GM23338 (cell line): ENCODE measurements at regions not wholly inside any gene's neighbourhood (a gene's known extent, or its start where the extent isn't known, plus 50 kb on each side); places are given as distances from the start of the nearest gene placed in this dataset.

Experiments used
- ATAC-seq: fragments of 200-7000 bp; cut with Tn5 transposase; 3 replicates; pipeline ENCODE4 v1.9.1; 2020
- DNase-seq: peaks from one replicate; pipeline ENCODE4 v3.0.0-alpha.2; 2015; ENCODE audit warnings: low spot score
- H2AFZ ChIP-seq: fragments of 200-600 bp; sonication (generic); 2 replicates; pipeline ENCODE4 v1.8.0; 2016; ENCODE audit warnings: antibody characterized with exemption, mild to moderate bottlenecking, moderate library complexity
- H3F3A ChIP-seq: fragments of 200-600 bp; sonication (generic); replicated peaks from 2 replicates; pipeline ENCODE4 v1.8.0; 2017; ENCODE audit warnings: antibody characterized with exemption, mixed run types, low read depth
- H3K27ac ChIP-seq: fragments of 200-600 bp; sonication (generic); 2 replicates; pipeline ENCODE4 v1.6.1; 2016; ENCODE audit warnings: low read depth
- H3K27me3 ChIP-seq: fragments of 200-600 bp; sonication (generic); 2 replicates; pipeline ENCODE4 v1.8.0; 2016; ENCODE audit warnings: mild to moderate bottlenecking, mixed run types, moderate library complexity; ENCODE audit not compliant: insufficient read depth
- H3K36me3 ChIP-seq: fragments of 200-600 bp; sonication (generic); 2 replicates; pipeline ENCODE4 v1.8.0; 2016; ENCODE audit warnings: mild to moderate bottlenecking; ENCODE audit not compliant: insufficient read depth
- H3K4me1 ChIP-seq: fragments of 200-600 bp; sonication (generic); 2 replicates; pipeline ENCODE4 v1.8.0; 2016; ENCODE audit warnings: mild to moderate bottlenecking, moderate library complexity; ENCODE audit not compliant: insufficient read depth
- H3K4me2 ChIP-seq: fragments of 200-600 bp; sonication (generic); 2 replicates; pipeline ENCODE4 v1.7.1; 2017; ENCODE audit warnings: mixed run types
- H3K4me3 ChIP-seq: fragments of 200-600 bp; sonication (generic); 2 replicates; pipeline ENCODE4 v1.6.1; 2016; ENCODE audit warnings: mixed run types
- H3K79me2 ChIP-seq: fragments of 200-600 bp; sonication (generic); replicated peaks from 2 replicates; pipeline ENCODE4 v1.8.0; 2017; ENCODE audit warnings: mild to moderate bottlenecking; ENCODE audit not compliant: insufficient read depth
- H3K9me2 ChIP-seq: fragments of 200-600 bp; sonication (generic); 2 replicates; pipeline ENCODE4 v1.8.0; 2017; ENCODE audit not compliant: insufficient read depth
- H4K20me1 ChIP-seq: fragments of 200-600 bp; sonication (generic); replicated peaks from 2 replicates; pipeline ENCODE4 v1.8.0; 2017; ENCODE audit warnings: mild to moderate bottlenecking; ENCODE audit not compliant: insufficient read depth
- H3K27ac Mint-ChIP-seq: 2 replicates; pipeline ENCODE4 v1.8.0; 2020; ENCODE audit warnings: inconsistent platforms, mild to moderate bottlenecking, moderate library complexity, mixed read lengths
- H3K27me3 Mint-ChIP-seq: 3 replicates; pipeline ENCODE4 v1.8.0; 2022; ENCODE audit warnings: low read depth, mild to moderate bottlenecking, moderate library complexity, mixed read lengths, inconsistent platforms; ENCODE audit not compliant: insufficient read depth, poor library complexity
- H3K36me3 Mint-ChIP-seq: 3 replicates; pipeline ENCODE4 v1.8.0; 2021; ENCODE audit warnings: low read depth, mild to moderate bottlenecking, inconsistent platforms, moderate library complexity, mixed read lengths
- H3K4me1 Mint-ChIP-seq: 3 replicates; pipeline ENCODE4 v1.8.0; 2020; ENCODE audit warnings: mild to moderate bottlenecking, inconsistent platforms, mixed read lengths
- H3K4me3 Mint-ChIP-seq: 3 replicates; pipeline ENCODE4 v1.8.0; 2021; ENCODE audit warnings: moderate library complexity, mild to moderate bottlenecking, inconsistent platforms, mixed read lengths
- H3K9me3 Mint-ChIP-seq: 3 replicates; pipeline ENCODE4 v1.8.0; 2020; ENCODE audit warnings: moderate library complexity, mild to moderate bottlenecking, inconsistent platforms, mixed read lengths
- CREB1 ChIP-seq: fragments of 250-450 bp; sonication (Bioruptor Pico); IDR thresholded peaks from 2 replicates; pipeline ENCODE4 v1.5.0; 2020; ENCODE audit warnings: low read depth, mild to moderate bottlenecking, moderate library complexity
- JUNB ChIP-seq: IDR thresholded peaks from one replicate; pipeline ENCODE4 v1.6.1; 2016; ENCODE audit warnings: antibody characterized with exemption; ENCODE audit not compliant: unreplicated experiment
- NANOG ChIP-seq: IDR thresholded peaks from 2 replicates; pipeline ENCODE4 v1.6.1; 2016; ENCODE audit warnings: antibody characterized with exemption, borderline replicate concordance
- POLR2AphosphoS5 ChIP-seq: IDR thresholded peaks from 2 replicates; pipeline ENCODE4 v1.6.1; 2016; ENCODE audit warnings: antibody characterized with exemption, low read depth
- REST ChIP-seq: IDR thresholded peaks from one replicate; pipeline ENCODE4 v1.6.1; 2018; ENCODE audit warnings: antibody characterized with exemption; ENCODE audit not compliant: unreplicated experiment
- STAT1 ChIP-seq: IDR thresholded peaks from one replicate; pipeline ENCODE4 v1.6.1; 2016; ENCODE audit warnings: antibody characterized with exemption; ENCODE audit not compliant: unreplicated experiment
- ZNF114 ChIP-seq: fragments of 250-450 bp; sonication (Bioruptor Pico); IDR thresholded peaks from 2 replicates; pipeline ENCODE4 v1.5.0; 2020; ENCODE audit warnings: mild to moderate bottlenecking, moderate library complexity
- TF ChIP-seq, protein P1 (sequence below): IDR thresholded peaks from 2 replicates; pipeline ENCODE4 v1.6.1; 2016; ENCODE audit warnings: antibody characterized with exemption
- TF ChIP-seq, protein P2 (sequence below), 2 experiments: fragments of 200-600 bp in 1 of 2; sonication (generic) in 1 of 2; conservative IDR thresholded peaks; 2 replicates each; pipeline versions ENCODE4 v1.5.1 to v1.6.1; 2016 to 2017; ENCODE audit warnings: antibody characterized with exemption in 2 of 2, low read depth in 2 of 2, mild to moderate bottlenecking in 2 of 2, moderate library complexity in 1 of 2
- TF ChIP-seq, protein P3 (sequence below): fragments of 250-450 bp; sonication (Bioruptor Pico); IDR thresholded peaks from 2 replicates; pipeline ENCODE4 v1.5.0; 2020; ENCODE audit warnings: mild to moderate bottlenecking, moderate library complexity

DNA sequence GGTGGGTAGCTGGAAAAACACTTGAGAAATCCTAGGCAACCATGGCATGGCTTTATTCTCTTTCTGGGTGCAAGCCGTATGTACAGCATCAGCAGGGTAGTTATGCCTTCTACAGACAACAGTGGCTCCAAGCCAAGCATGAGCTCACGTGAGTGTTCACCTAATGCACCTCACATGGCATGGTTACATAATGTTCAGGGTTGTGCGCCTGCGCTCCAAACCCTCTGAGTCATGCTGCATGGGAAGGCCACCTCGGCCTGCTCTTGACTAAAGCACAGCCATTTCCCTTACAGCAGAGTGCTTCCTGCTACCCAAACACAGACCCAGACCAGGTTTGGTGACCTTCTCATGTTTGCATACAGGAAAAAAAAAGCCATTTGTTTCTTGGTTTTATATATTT is 96.2 kb downstream of the VIP start:
- H3K27ac Mint-ChIP-seq: no peak overlapping the region
- no peak overlapping the region for H3K4me3 Mint-ChIP-seq
- H3K4me1 ChIP-seq: no peaks in the 10 kb centered on the region
- TF ChIP-seq JUNB: no peak
- no peak for TF ChIP-seq STAT1
- TF ChIP-seq, protein P1, sequence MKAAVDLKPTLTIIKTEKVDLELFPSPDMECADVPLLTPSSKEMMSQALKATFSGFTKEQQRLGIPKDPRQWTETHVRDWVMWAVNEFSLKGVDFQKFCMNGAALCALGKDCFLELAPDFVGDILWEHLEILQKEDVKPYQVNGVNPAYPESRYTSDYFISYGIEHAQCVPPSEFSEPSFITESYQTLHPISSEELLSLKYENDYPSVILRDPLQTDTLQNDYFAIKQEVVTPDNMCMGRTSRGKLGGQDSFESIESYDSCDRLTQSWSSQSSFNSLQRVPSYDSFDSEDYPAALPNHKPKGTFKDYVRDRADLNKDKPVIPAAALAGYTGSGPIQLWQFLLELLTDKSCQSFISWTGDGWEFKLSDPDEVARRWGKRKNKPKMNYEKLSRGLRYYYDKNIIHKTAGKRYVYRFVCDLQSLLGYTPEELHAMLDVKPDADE: no peak
- TF ChIP-seq REST: no peak
- no peak for TF ChIP-seq NANOG
- no peak for TF ChIP-seq ZNF114 (CRISPR knock-in tag)
- no peak for TF ChIP-seq POLR2AphosphoS5
- TF ChIP-seq, protein P2, sequence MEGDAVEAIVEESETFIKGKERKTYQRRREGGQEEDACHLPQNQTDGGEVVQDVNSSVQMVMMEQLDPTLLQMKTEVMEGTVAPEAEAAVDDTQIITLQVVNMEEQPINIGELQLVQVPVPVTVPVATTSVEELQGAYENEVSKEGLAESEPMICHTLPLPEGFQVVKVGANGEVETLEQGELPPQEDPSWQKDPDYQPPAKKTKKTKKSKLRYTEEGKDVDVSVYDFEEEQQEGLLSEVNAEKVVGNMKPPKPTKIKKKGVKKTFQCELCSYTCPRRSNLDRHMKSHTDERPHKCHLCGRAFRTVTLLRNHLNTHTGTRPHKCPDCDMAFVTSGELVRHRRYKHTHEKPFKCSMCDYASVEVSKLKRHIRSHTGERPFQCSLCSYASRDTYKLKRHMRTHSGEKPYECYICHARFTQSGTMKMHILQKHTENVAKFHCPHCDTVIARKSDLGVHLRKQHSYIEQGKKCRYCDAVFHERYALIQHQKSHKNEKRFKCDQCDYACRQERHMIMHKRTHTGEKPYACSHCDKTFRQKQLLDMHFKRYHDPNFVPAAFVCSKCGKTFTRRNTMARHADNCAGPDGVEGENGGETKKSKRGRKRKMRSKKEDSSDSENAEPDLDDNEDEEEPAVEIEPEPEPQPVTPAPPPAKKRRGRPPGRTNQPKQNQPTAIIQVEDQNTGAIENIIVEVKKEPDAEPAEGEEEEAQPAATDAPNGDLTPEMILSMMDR (conservative IDR thresholded peaks at IDR 0.05; ENCODE audit: low read depth in 2 of 2): no peak
- TF ChIP-seq CREB1: no peak
- TF ChIP-seq, protein P3, sequence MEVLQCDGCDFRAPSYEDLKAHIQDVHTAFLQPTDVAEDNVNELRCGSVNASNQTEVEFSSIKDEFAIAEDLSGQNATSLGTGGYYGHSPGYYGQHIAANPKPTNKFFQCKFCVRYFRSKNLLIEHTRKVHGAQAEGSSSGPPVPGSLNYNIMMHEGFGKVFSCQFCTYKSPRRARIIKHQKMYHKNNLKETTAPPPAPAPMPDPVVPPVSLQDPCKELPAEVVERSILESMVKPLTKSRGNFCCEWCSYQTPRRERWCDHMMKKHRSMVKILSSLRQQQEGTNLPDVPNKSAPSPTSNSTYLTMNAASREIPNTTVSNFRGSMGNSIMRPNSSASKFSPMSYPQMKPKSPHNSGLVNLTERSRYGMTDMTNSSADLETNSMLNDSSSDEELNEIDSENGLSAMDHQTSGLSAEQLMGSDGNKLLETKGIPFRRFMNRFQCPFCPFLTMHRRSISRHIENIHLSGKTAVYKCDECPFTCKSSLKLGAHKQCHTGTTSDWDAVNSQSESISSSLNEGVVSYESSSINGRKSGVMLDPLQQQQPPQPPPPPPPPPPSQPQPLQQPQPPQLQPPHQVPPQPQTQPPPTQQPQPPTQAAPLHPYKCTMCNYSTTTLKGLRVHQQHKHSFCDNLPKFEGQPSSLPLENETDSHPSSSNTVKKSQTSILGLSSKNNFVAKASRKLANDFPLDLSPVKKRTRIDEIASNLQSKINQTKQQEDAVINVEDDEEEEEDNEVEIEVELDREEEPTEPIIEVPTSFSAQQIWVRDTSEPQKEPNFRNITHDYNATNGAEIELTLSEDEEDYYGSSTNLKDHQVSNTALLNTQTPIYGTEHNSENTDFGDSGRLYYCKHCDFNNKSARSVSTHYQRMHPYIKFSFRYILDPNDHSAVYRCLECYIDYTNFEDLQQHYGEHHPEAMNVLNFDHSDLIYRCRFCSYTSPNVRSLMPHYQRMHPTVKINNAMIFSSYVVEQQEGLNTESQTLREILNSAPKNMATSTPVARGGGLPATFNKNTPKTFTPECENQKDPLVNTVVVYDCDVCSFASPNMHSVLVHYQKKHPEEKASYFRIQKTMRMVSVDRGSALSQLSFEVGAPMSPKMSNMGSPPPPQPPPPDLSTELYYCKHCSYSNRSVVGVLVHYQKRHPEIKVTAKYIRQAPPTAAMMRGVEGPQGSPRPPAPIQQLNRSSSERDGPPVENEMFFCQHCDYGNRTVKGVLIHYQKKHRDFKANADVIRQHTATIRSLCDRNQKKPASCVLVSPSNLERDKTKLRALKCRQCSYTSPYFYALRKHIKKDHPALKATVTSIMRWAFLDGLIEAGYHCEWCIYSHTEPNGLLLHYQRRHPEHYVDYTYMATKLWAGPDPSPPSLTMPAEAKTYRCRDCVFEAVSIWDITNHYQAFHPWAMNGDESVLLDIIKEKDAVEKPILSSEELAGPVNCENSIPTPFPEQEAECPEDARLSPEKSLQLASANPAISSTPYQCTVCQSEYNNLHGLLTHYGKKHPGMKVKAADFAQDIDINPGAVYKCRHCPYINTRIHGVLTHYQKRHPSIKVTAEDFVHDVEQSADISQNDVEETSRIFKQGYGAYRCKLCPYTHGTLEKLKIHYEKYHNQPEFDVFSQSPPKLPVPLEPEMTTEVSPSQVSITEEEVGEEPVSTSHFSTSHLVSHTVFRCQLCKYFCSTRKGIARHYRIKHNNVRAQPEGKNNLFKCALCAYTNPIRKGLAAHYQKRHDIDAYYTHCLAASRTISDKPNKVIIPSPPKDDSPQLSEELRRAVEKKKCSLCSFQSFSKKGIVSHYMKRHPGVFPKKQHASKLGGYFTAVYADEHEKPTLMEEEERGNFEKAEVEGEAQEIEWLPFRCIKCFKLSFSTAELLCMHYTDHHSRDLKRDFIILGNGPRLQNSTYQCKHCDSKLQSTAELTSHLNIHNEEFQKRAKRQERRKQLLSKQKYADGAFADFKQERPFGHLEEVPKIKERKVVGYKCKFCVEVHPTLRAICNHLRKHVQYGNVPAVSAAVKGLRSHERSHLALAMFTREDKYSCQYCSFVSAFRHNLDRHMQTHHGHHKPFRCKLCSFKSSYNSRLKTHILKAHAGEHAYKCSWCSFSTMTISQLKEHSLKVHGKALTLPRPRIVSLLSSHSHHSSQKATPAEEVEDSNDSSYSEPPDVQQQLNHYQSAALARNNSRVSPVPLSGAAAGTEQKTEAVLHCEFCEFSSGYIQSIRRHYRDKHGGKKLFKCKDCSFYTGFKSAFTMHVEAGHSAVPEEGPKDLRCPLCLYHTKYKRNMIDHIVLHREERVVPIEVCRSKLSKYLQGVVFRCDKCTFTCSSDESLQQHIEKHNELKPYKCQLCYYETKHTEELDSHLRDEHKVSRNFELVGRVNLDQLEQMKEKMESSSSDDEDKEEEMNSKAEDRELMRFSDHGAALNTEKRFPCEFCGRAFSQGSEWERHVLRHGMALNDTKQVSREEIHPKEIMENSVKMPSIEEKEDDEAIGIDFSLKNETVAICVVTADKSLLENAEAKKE (CRISPR knock-in tag): no peak
- H3K9me3 Mint-ChIP-seq: peaks cover 22% of the 10 kb centered on the region
- no peak overlapping the region for H3K4me2 ChIP-seq
- no peaks in the 10 kb centered on the region for H3K27me3 ChIP-seq
- no peaks in the 10 kb centered on the region for H3F3A ChIP-seq
- no peak overlapping the region for H3K27ac ChIP-seq
- no peaks in the 10 kb centered on the region; the same call in 1 of the 2 replicates for H3K36me3 ChIP-seq
- no peaks in the 10 kb centered on the region for H4K20me1 ChIP-seq
- no peak overlapping the region for H2AFZ ChIP-seq
- ATAC-seq: no peak
- peaks cover 12% of the 10 kb centered on the region; the same call in 2 of the 3 replicates for H3K36me3 Mint-ChIP-seq
- H3K4me3 ChIP-seq: no peak overlapping the region
- H3K9me2 ChIP-seq: no peaks in the 10 kb centered on the region
- no peaks in the 10 kb centered on the region for H3K79me2 ChIP-seq
- H3K4me1 Mint-ChIP-seq: no peaks in the 10 kb centered on the region
- H3K27me3 Mint-ChIP-seq: no peaks in the 10 kb centered on the region
- peak; percentile 49 for DNase-seq
